ENCODE measurements at regions not wholly inside any gene's neighbourhood (a gene's known extent, or its start where the extent isn't known, plus 50 kb on each side); places are given as distances from the start of the nearest gene placed in this dataset.
"Not testable (repeated sequence)": the region's sequence is repeated elsewhere in the genome, so short reads cannot be mapped to it uniquely, and the experiment has no call there.

- DNase-seq (ENCODE audit: insufficient read length, low spot score) (no peak), FAIRE-seq (no peak)
- TF ChIP-seq POLR2A (IDR thresholded peaks at IDR 0.05; ENCODE audit: low read depth, low read length): no peak
Measured at GRCh38 chr1:60262701-60263100, 189.1 kb upstream of the C1orf87 start.

- FAIRE-seq (no peak), DNase-seq (ENCODE audit: insufficient read length, low spot score) (no peak)
- TF ChIP-seq POLR2A (IDR thresholded peaks at IDR 0.05; ENCODE audit: low read depth, low read length): no peak
Measured at GRCh38 chr1:60257531-60257930, 184.0 kb upstream of the C1orf87 start.

GRCh38 chr1:60255565-60255964 is 182.0 kb upstream of the C1orf87 start:
- no peak for DNase-seq (ENCODE audit: insufficient read length, low spot score)
- no peak for FAIRE-seq
- TF ChIP-seq POLR2A (IDR thresholded peaks at IDR 0.05; ENCODE audit: low read depth, low read length): no peak

- DNase-seq (ENCODE audit: insufficient read length, low spot score): no peak
- no peak for FAIRE-seq
- TF ChIP-seq POLR2A (IDR thresholded peaks at IDR 0.05; ENCODE audit: low read depth, low read length): no peak
Measured at GRCh38 chr1:60251426-60251825, 177.9 kb upstream of the C1orf87 start.

- not testable (repeated sequence) for FAIRE-seq; DNase-seq (ENCODE audit: insufficient read length, low spot score)
Measured at GRCh38 chr1:60247467-60247866, 173.9 kb upstream of the C1orf87 start.

GRCh38 chr1:60245324-60245723 is 171.8 kb upstream of the C1orf87 start:
- DNase-seq (ENCODE audit: insufficient read length, low spot score) (no peak), FAIRE-seq (no peak)
- TF ChIP-seq POLR2A (IDR thresholded peaks at IDR 0.05; ENCODE audit: low read depth, low read length): no peak

GRCh38 chr1:60244906-60245305 is 171.3 kb upstream of the C1orf87 start:
- FAIRE-seq: no peak
- no peak for DNase-seq (ENCODE audit: insufficient read length, low spot score)
- TF ChIP-seq POLR2A (IDR thresholded peaks at IDR 0.05; ENCODE audit: low read depth, low read length): no peak

- TF ChIP-seq POLR2A (IDR thresholded peaks at IDR 0.05; ENCODE audit: low read depth, low read length): no peak
- no peak for DNase-seq (ENCODE audit: insufficient read length, low spot score)
- no peak for FAIRE-seq
Measured at GRCh38 chr1:60235275-60235674, 161.7 kb upstream of the C1orf87 start.

- TF ChIP-seq POLR2A (IDR thresholded peaks at IDR 0.05; ENCODE audit: low read depth, low read length): no peak
- FAIRE-seq: no peak
- no peak for DNase-seq (ENCODE audit: insufficient read length, low spot score)
Measured at GRCh38 chr1:60234776-60235175, 161.2 kb upstream of the C1orf87 start.

GRCh38 chr1:60229821-60230220 is 156.3 kb upstream of the C1orf87 start:
- no peak for TF ChIP-seq POLR2A (IDR thresholded peaks at IDR 0.05; ENCODE audit: low read depth, low read length)
- FAIRE-seq (no peak), DNase-seq (ENCODE audit: insufficient read length, low spot score) (no peak)

- no peak for DNase-seq (ENCODE audit: insufficient read length, low spot score)
- no peak for FAIRE-seq
- TF ChIP-seq POLR2A (IDR thresholded peaks at IDR 0.05; ENCODE audit: low read depth, low read length): no peak
Measured at GRCh38 chr1:60228041-60228491, 154.5 kb upstream of the C1orf87 start.

- no peak for DNase-seq (ENCODE audit: insufficient read length, low spot score)
- FAIRE-seq: no peak
- no peak for TF ChIP-seq POLR2A (IDR thresholded peaks at IDR 0.05; ENCODE audit: low read depth, low read length)
Measured at GRCh38 chr1:60227601-60228000, 154.0 kb upstream of the C1orf87 start.

GRCh38 chr1:60225486-60225885 is 151.9 kb upstream of the C1orf87 start:
- FAIRE-seq: no peak
- TF ChIP-seq POLR2A (IDR thresholded peaks at IDR 0.05; ENCODE audit: low read depth, low read length): no peak
- no peak for DNase-seq (ENCODE audit: insufficient read length, low spot score)

- no peak for DNase-seq (ENCODE audit: insufficient read length, low spot score)
- no peak for FAIRE-seq
- no peak for TF ChIP-seq POLR2A (IDR thresholded peaks at IDR 0.05; ENCODE audit: low read depth, low read length)
Measured at GRCh38 chr1:60224523-60224922, 151.0 kb upstream of the C1orf87 start.

GRCh38 chr1:60223158-60223557 is 149.6 kb upstream of the C1orf87 start:
- no peak for DNase-seq (ENCODE audit: insufficient read length, low spot score)
- no peak for FAIRE-seq
- TF ChIP-seq POLR2A (IDR thresholded peaks at IDR 0.05; ENCODE audit: low read depth, low read length): no peak
